HCT116 (cell line): ENCODE measurements at regions not wholly inside any gene's neighbourhood (a gene's known extent, or its start where the extent isn't known, plus 50 kb on each side); places are given as distances from the start of the nearest gene placed in this dataset.

Experiments
- ATAC-seq: fragments of 200-7000 bp; cut with Tn5 transposase; 2 replicates; pipeline ENCODE4 v1.9.1; 2020; ENCODE audit warnings: mild to moderate bottlenecking, moderate library complexity
- BruUV-seq: library from RNA; stranded (reverse); fragments of 400-500 nt; replicated peaks from 2 replicates; lab custom pipeline; 2021; lab: Mats Ljungman, UMichigan
- CTCF ChIA-PET: fragments of 300-600 bp; sonication (Branson Sonifier 250); formaldehyde crosslinking; loops from one replicate; lab custom pipeline; 2021; ENCODE audit warnings: antibody characterized with exemption; lab: Charles Lee
- POLR2A ChIA-PET: fragments of 300-600, 350-600 bp; sonication (Branson Sonifier 250); formaldehyde crosslinking; loops from one replicate; lab custom pipeline; 2021; ENCODE audit warnings: antibody characterized with exemption; lab: Charles Lee
- RAD21 ChIA-PET, 2 experiments: fragments of 300-600 bp; sonication (Branson Sonifier 250); formaldehyde crosslinking; loops; one replicate each; lab custom pipeline; 2023; ENCODE audit warnings: low total read pairs in 2 of 2; ENCODE audit not compliant: uncharacterized antibody in 2 of 2, unreplicated experiment in 2 of 2, low non-redundant PET in 1 of 2; lab: Charles Lee
- DNase-seq: peaks from one replicate; pipeline ENCODE4 v3.0.0-alpha.2; 2010; ENCODE audit warnings: low read depth, low spot score
- H2AFZ ChIP-seq: fragments of 200-600 bp; shearing (Covaris generic), sonication (generic); 2 replicates; pipeline ENCODE4 v1.6.1; 2017; ENCODE audit warnings: low read depth, mixed run types, mixed read lengths, antibody characterized with exemption, low read length; ENCODE audit not compliant: poor library complexity, severe bottlenecking
- H3K27ac ChIP-seq: 2 replicates; pipeline ENCODE4 v1.5.1; 2012; ENCODE audit warnings: low read depth, low read length
- H3K27me3 ChIP-seq: fragments of 200-600 bp; sonication (generic); 2 replicates; pipeline ENCODE4 v1.6.1; 2016; ENCODE audit warnings: mixed run types, low read length, mixed read lengths; ENCODE audit not compliant: insufficient read depth
- H3K36me3 ChIP-seq, 2 experiments: fragments of 200-500 bp in 1 of 2; fragments of 200-600 bp in 1 of 2; sonication (Bioruptor generic) in 1 of 2; sonication (generic) in 1 of 2; 2 replicates each; pipeline versions ENCODE4 v1.5.1 to v1.6.1; 2014 to 2016; ENCODE audit warnings: low read length in 2 of 2, inconsistent platforms in 1 of 2, mixed read lengths in 1 of 2, mixed run types in 1 of 2; ENCODE audit not compliant: insufficient read depth in 2 of 2, control insufficient read depth in 1 of 2
- H3K4me1 ChIP-seq, 2 experiments: fragments of 200-600 bp in 1 of 2; sonication (generic) in 1 of 2; 2 replicates each; pipeline versions ENCODE4 v1.5.1 to v1.6.1; 2012 to 2017; ENCODE audit warnings: low read length in 2 of 2, inconsistent platforms in 1 of 2, mild to moderate bottlenecking in 1 of 2, mixed read lengths in 1 of 2, mixed run types in 1 of 2, moderate library complexity in 1 of 2; ENCODE audit not compliant: insufficient read depth in 2 of 2, control insufficient read depth in 1 of 2
- H3K4me2 ChIP-seq: fragments of 200-600 bp; sonication (generic); 2 replicates; pipeline ENCODE4 v1.6.1; 2017; ENCODE audit warnings: mixed run types, low read length, mixed read lengths
- H3K4me3 ChIP-seq, 2 experiments: fragments of 200-600 bp in 1 of 2; sonication (generic) in 1 of 2; replicated peaks in 1 of 2; 2 replicates each; pipeline ENCODE4 v1.5.1; 2011 to 2016; ENCODE audit warnings: low read length in 2 of 2, control low read depth in 1 of 2, low read depth in 1 of 2, mild to moderate bottlenecking in 1 of 2, mixed read lengths in 1 of 2, mixed run types in 1 of 2
- H3K79me2 ChIP-seq: fragments of 200-600 bp; sonication (generic); 2 replicates; pipeline ENCODE4 v1.6.1; 2017; ENCODE audit warnings: mild to moderate bottlenecking, mixed run types, low read length, moderate library complexity, mixed read lengths; ENCODE audit not compliant: insufficient read depth
- H3K9ac ChIP-seq: fragments of 200-600 bp; sonication (generic); 2 replicates; pipeline ENCODE4 v1.6.1; 2016; ENCODE audit warnings: low read length, mixed read lengths
- H3K9me2 ChIP-seq: fragments of 200-600 bp; sonication (generic), shearing (Covaris generic); 2 replicates; pipeline ENCODE4 v1.6.1; 2017; ENCODE audit warnings: mixed run types, mild to moderate bottlenecking, moderate library complexity; ENCODE audit not compliant: insufficient read depth
- H3K9me3 ChIP-seq, 2 experiments: fragments of 200-500 bp in 1 of 2; fragments of 200-600 bp in 1 of 2; sonication (Bioruptor generic) in 1 of 2; sonication (generic) in 1 of 2; 2 replicates each; pipeline ENCODE4 v1.6.1; 2014 to 2017; ENCODE audit warnings: low read length in 2 of 2, mixed read lengths in 2 of 2, inconsistent platforms in 1 of 2, low read depth in 1 of 2, mild to moderate bottlenecking in 1 of 2, mixed run types in 1 of 2, moderate library complexity in 1 of 2; ENCODE audit not compliant: control insufficient read depth in 1 of 2, insufficient read depth in 1 of 2
- H4K20me1 ChIP-seq: fragments of 200-600 bp; sonication (generic), shearing (Covaris generic); 2 replicates; pipeline ENCODE4 v1.6.1; 2017; ENCODE audit warnings: mixed run types, mild to moderate bottlenecking, moderate library complexity; ENCODE audit not compliant: insufficient read depth
- ATF3 ChIP-seq: IDR thresholded peaks from 2 replicates; pipeline ENCODE4 v1.6.1; 2012
- CEBPB ChIP-seq: IDR thresholded peaks from 2 replicates; pipeline ENCODE4 v1.6.1; 2012; ENCODE audit warnings: low read depth
- EGR1 ChIP-seq: IDR thresholded peaks from 2 replicates; pipeline ENCODE4 v1.6.1; 2012; ENCODE audit warnings: low read depth
- FOSL1 ChIP-seq: IDR thresholded peaks from 2 replicates; pipeline ENCODE4 v1.6.1; 2012; ENCODE audit warnings: low read depth
- MAX ChIP-seq: IDR thresholded peaks from 2 replicates; pipeline ENCODE4 v1.6.1; 2012
- SP1 ChIP-seq: IDR thresholded peaks from 2 replicates; pipeline ENCODE4 v1.6.1; 2012; ENCODE audit warnings: low read depth
- SRF ChIP-seq: IDR thresholded peaks from 2 replicates; pipeline ENCODE4 v1.6.1; 2012; ENCODE audit warnings: low read depth
- ZFX ChIP-seq: fragments of 450-650 bp; IDR thresholded peaks from 2 replicates; pipeline ENCODE4 v1.6.1; 2017
- intact Hi-C: fragments of 100-400 bp; cut with micrococcal nuclease; formaldehyde crosslinking; loops from 2 replicates; pipeline ENCODE4 v1.10.0; 2022
- TF ChIP-seq, protein P1 (sequence below), 3 experiments: fragments of 200-600 bp in 1 of 3; sonication (generic) in 1 of 3; IDR thresholded peaks in 2 of 3; conservative IDR thresholded peaks in 1 of 3; 2 replicates each; pipeline ENCODE4 v1.5.1; 2012 to 2017; ENCODE audit warnings: low read depth in 2 of 3, low read length in 2 of 3, antibody characterized with exemption in 1 of 3, borderline replicate concordance in 1 of 3, control low read depth in 1 of 3, mild to moderate bottlenecking in 1 of 3, mixed read lengths in 1 of 3, mixed run types in 1 of 3, moderate library complexity in 1 of 3; ENCODE audit not compliant: insufficient read depth in 1 of 3

DNA sequence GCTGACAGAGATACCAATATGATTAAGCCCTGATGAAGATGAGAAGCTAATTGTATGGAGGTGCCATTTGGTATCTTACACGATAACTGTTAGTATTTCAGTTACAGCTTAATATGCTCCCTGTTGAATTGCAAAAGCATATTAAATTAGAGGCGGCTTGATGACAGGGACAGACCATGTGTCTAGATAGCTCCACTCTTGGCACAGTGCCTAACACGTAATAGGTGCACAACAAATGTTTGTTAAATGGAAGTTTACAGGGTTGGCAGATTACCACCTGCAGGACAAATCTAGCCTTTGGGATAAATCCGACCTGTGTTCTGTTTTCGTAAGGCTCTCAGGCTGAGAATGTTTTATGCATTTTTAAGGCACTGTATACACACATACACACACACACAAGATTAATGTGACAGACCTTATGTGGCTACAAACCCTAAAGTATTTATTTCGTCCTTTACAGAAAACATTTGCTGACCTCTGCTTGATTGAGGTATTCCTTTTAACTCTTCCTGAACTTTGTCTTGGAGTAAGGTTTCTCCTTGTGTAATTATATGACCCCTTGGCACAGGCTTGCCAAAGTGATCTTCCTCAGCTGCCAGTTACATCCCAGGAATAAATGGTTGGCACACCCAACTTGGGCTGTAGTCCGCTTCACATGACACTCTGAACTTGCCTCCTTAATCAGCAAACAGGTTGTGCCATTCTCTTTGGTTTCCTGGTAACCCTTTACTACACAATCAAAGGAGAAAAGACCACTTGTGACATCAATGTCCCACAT lies 348.9 kb downstream of the HRH4 start:
- H3K4me1 ChIP-seq = no peaks in the 10 kb centered on the region
- H3K9me3 ChIP-seq = no peaks in the 10 kb centered on the region
- peaks cover 11% of the 10 kb centered on the region; the same call in 1 of the 2 replicates for H3K27me3 ChIP-seq
- no peaks in the 10 kb centered on the region for H4K20me1 ChIP-seq
- no peak overlapping the region for H2AFZ ChIP-seq
- POLR2A ChIA-PET = no interaction called here
- no peak overlapping the region for H3K27ac ChIP-seq
- intact Hi-C loops = no loop called here
- H3K9ac ChIP-seq = no peak overlapping the region
- DNase-seq (no peak), ATAC-seq (no peak)
- no TSS peak for BruUV-seq
- H3K79me2 ChIP-seq = no peaks in the 10 kb centered on the region
- H3K36me3 ChIP-seq = no peaks in the 10 kb centered on the region; a peak in 1 of 4 replicates
- no peak for TF ChIP-seq MAX
- TF ChIP-seq SP1 = no peak
- TF ChIP-seq FOSL1 = no peak
- TF ChIP-seq, protein P1, sequence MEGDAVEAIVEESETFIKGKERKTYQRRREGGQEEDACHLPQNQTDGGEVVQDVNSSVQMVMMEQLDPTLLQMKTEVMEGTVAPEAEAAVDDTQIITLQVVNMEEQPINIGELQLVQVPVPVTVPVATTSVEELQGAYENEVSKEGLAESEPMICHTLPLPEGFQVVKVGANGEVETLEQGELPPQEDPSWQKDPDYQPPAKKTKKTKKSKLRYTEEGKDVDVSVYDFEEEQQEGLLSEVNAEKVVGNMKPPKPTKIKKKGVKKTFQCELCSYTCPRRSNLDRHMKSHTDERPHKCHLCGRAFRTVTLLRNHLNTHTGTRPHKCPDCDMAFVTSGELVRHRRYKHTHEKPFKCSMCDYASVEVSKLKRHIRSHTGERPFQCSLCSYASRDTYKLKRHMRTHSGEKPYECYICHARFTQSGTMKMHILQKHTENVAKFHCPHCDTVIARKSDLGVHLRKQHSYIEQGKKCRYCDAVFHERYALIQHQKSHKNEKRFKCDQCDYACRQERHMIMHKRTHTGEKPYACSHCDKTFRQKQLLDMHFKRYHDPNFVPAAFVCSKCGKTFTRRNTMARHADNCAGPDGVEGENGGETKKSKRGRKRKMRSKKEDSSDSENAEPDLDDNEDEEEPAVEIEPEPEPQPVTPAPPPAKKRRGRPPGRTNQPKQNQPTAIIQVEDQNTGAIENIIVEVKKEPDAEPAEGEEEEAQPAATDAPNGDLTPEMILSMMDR (IDR thresholded peaks at IDR 0.05 in 2 of 3, conservative IDR thresholded peaks at IDR 0.05 in 1 of 3; ENCODE audit: borderline replicate concordance in 1 of 3, insufficient read depth in 1 of 3, low read depth in 2 of 3, low read length in 2 of 3) = no peak
- no peak for TF ChIP-seq EGR1
- TF ChIP-seq ATF3 = no peak
- no peak for TF ChIP-seq SRF
- no peak for TF ChIP-seq CEBPB
- TF ChIP-seq ZFX = no peak
- H3K4me3 ChIP-seq = no peak overlapping the region
- no peak overlapping the region for H3K4me2 ChIP-seq
- no peaks in the 10 kb centered on the region for H3K9me2 ChIP-seq
- CTCF ChIA-PET = no interaction called here
- RAD21 ChIA-PET = no interaction called here
